Sigmoid colon (tissue), 4 donors: ENCODE measurements at regions not wholly inside any gene's neighbourhood (a gene's known extent, or its start where the extent isn't known, plus 50 kb on each side); places are given as distances from the start of the nearest gene placed in this dataset.

ENCODE experiments used
- POLR2A ChIP-seq, 2 donors: fragments of 450-650 bp; IDR thresholded peaks; one replicate each; pipeline ENCODE4 v1.6.1; 2016; ENCODE audit warnings: antibody characterized with exemption in 2 of 2, mild to moderate bottlenecking in 2 of 2, moderate library complexity in 2 of 2
- POLR2AphosphoS5 ChIP-seq, 4 donors: sonication (generic); formaldehyde crosslinking; IDR thresholded peaks; one replicate each; pipeline ENCODE4 v1.6.1; 2017; ENCODE audit warnings: antibody characterized with exemption in 4 of 4
- TF ChIP-seq, protein P1 (sequence below), 4 experiments: fragments of 450-650 bp in 3 of 4; fragments of 200-600 bp in 1 of 4; IDR thresholded peaks; one replicate each; pipeline ENCODE4 v1.5.1; 2016 to 2019; ENCODE audit warnings: antibody characterized with exemption in 4 of 4, mild to moderate bottlenecking in 3 of 4, moderate library complexity in 2 of 4

DNA sequence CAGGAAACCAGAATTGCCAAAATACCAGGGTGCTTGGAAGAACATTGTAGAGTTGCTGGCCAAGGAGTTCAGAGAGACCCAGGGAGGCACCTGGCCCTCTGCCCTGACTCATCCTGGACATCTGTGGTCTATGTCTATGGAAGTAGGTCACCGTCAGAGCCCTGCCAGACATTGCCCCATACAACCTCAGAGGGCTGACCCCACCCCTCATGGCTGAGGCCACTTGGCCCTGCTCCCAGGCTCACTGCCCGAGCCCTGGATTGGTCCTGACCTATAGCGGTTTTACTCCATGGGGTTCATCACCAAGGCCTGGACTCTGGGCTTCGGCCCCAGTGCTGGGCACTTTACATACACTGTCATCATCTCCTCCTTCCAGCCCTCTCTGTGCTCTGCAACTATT lies 233.1 kb downstream of the PTPRU start:
- TF ChIP-seq POLR2A (IDR thresholded peaks at IDR 0.05) (no peak), POLR2AphosphoS5 (IDR thresholded peaks at IDR 0.05) (no peak)
- TF ChIP-seq, protein P1, sequence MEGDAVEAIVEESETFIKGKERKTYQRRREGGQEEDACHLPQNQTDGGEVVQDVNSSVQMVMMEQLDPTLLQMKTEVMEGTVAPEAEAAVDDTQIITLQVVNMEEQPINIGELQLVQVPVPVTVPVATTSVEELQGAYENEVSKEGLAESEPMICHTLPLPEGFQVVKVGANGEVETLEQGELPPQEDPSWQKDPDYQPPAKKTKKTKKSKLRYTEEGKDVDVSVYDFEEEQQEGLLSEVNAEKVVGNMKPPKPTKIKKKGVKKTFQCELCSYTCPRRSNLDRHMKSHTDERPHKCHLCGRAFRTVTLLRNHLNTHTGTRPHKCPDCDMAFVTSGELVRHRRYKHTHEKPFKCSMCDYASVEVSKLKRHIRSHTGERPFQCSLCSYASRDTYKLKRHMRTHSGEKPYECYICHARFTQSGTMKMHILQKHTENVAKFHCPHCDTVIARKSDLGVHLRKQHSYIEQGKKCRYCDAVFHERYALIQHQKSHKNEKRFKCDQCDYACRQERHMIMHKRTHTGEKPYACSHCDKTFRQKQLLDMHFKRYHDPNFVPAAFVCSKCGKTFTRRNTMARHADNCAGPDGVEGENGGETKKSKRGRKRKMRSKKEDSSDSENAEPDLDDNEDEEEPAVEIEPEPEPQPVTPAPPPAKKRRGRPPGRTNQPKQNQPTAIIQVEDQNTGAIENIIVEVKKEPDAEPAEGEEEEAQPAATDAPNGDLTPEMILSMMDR (IDR thresholded peaks at IDR 0.05), result no peak
